ENCODE measurements at regions not wholly inside any gene's neighbourhood (a gene's known extent, or its start where the extent isn't known, plus 50 kb on each side); places are given as distances from the start of the nearest gene placed in this dataset.
"Not testable (repeated sequence)": the region's sequence is repeated elsewhere in the genome, so short reads cannot be mapped to it uniquely, and the experiment has no call there.

DNA sequence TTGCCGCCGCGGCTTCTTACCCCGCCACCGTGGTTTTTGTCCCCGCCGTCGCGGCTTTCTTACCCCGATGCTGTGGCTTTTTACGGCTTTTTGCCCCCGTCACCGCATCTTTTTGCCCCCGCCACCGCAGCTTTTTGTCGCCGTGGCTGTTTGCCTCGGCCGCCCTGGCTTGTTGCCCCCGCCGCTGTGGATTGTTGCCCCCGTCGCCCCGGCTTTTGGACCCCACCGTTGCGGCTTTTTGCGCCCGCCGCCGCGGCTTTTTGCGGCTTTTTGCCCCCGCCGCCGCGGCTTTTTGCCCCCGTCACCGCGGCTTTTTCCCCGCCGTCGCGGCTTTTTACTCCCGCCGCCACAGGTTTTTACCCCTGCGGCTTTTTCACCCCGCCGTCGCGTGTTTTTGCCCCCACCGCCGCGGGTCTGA is 3934.3 kb downstream of the SRGAP2C start:
- H3K4me3 ChIP-seq (ENCODE audit: low read depth, low read length): no peak overlapping the region
- no peak for DNase-seq (ENCODE audit: low read depth)
- TF ChIP-seq, protein P1, sequence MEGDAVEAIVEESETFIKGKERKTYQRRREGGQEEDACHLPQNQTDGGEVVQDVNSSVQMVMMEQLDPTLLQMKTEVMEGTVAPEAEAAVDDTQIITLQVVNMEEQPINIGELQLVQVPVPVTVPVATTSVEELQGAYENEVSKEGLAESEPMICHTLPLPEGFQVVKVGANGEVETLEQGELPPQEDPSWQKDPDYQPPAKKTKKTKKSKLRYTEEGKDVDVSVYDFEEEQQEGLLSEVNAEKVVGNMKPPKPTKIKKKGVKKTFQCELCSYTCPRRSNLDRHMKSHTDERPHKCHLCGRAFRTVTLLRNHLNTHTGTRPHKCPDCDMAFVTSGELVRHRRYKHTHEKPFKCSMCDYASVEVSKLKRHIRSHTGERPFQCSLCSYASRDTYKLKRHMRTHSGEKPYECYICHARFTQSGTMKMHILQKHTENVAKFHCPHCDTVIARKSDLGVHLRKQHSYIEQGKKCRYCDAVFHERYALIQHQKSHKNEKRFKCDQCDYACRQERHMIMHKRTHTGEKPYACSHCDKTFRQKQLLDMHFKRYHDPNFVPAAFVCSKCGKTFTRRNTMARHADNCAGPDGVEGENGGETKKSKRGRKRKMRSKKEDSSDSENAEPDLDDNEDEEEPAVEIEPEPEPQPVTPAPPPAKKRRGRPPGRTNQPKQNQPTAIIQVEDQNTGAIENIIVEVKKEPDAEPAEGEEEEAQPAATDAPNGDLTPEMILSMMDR (IDR thresholded peaks at IDR 0.05; ENCODE audit: low read depth, low read length): no peak
- TF ChIP-seq MYC (IDR thresholded peaks at IDR 0.05; ENCODE audit: low read depth, low read length): no peak
- no peak for TF ChIP-seq POLR2A (IDR thresholded peaks at IDR 0.05; ENCODE audit: extremely low read depth, insufficient read length)
- TF ChIP-seq, protein P2, sequence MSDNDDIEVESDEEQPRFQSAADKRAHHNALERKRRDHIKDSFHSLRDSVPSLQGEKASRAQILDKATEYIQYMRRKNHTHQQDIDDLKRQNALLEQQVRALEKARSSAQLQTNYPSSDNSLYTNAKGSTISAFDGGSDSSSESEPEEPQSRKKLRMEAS (IDR thresholded peaks at IDR 0.05; ENCODE audit: low read depth, low read length): no peak

DNA sequence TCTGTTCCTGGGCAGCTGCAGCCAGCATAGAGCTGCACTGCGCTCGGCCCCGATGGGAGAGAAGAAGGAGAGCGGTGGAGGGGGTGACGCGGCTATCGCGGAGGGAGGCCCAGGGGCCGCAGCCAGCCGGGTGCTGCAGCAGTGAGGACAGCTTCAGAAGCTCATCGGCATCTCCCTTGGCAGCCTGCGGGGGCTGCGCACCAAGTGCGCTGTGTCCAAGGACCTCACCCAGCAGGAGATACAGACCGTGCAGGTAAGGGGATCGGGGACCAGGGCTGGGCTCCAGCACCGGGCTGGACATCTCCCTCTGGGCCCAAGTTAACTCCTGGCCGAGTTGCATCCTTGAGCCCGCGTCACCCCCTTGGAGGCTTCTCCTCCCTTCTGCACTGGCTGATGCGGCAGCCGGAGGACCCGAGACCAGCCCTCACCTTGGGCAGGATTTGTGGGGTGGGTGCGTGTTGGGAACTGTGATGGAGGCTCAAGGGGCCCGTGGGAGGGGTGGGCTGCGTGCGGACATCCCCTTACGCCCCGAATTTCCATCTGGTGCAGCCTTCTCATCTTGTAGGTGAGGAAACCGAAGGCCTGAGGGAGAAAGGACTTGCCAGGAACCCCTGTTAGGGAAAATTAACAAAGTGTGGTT is 3934.9 kb downstream of the SRGAP2C start:
- DNase-seq (ENCODE audit: low read depth); H3K4me3 ChIP-seq (ENCODE audit: low read depth, low read length): not testable (repeated sequence)

DNA sequence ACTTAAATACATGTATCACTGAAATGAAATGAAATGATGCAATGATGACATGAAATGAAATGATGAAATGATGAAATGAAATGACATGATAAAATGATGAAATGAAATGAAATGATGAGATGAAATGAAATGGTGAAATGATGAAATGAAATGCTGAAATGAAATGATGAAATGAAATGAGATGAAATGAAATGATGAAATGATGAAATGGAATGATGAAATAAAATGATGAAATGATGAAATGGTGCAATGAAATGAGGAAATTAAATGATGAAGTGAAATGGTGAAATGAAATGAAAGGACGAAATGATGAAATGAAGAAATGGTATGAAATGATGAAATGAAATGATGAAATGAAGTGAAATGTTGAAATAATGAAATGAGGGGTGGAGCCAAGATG is 3937.8 kb downstream of the SRGAP2C start:
- not testable (repeated sequence) for DNase-seq (ENCODE audit: low read depth); H3K4me3 ChIP-seq (ENCODE audit: low read depth, low read length)

Measured in NB4 (cell line).